ENCODE measurements at regions not wholly inside any gene's neighbourhood (a gene's known extent, or its start where the extent isn't known, plus 50 kb on each side); places are given as distances from the start of the nearest gene placed in this dataset.
"Not testable (repeated sequence)": the region's sequence is repeated elsewhere in the genome, so short reads cannot be mapped to it uniquely, and the experiment has no call there.

DNA sequence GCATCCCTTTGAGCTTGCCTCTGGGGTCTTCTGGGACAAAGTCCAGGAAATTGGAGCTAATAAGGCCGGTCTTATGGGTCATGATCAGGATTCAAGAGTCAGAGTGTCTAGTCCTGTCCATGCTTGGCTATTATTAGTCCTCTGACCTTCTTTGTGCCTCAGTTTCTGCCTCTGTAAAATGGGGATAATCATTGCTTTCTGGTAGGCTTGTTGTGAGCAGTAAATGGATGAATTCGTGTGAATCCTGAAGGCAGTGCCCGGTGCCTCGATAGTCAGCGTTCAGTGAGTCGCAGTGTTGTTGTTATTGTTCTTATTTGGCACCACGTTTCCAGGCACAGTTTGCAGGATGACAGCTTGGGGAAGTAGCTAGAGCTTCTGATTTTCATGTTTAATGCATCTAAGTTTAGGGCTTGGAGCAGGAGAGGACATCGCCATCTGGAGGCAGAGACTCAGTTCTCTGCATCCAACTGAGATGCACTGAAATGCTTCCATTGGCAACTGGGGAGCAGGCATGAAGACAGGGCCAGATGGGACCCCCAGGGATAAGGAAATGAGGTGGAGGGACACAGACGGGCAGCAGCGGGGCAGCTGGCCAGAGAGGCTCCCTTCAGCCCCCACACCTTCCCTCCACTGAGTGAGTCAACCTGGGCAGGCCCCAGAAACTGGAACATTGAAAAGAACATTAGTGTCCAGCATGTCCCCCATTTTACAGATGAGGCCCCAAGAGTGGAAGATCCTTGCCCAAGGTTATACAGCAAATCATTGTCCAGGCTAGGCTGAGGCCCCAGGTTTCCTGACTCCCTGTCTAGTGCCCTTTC, 160.3 kb downstream of the PTPRU start:
- no peak for DNase-seq

DNA sequence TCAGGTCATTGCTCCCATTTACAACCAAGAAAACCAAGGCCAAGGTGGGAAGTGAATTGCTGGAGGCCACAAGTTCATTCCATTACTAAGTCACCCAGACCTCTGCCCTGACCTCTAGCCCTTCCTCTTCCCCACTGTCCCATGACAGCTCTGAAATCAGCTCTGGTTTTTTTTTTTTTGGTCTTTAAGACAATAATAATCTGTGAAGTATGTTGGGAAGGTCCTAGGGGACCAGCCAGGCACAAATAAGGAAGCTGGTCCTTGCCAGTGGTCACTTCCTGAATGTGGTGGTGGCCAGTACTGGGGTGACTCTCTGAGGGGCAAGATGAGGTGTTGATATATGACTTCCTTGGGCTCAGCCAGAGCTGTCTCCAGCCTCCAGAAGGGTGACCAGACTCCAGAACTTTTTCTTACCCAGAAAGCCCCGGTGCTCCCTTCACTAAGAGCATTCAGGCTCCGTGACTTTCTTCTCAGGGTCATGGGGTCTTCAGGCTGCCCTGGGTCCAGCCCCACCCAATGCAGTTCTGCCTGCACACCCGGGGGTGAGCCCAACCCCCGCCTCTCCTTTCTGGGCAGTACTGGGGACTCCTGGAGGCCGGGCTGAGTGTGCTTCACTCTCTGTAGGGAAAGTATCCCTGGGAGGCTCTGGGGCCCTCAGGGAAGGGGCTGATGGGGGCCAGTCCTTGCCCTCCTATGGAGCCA, 159.6 kb downstream of the PTPRU start:
- DNase-seq, result no peak

DNA sequence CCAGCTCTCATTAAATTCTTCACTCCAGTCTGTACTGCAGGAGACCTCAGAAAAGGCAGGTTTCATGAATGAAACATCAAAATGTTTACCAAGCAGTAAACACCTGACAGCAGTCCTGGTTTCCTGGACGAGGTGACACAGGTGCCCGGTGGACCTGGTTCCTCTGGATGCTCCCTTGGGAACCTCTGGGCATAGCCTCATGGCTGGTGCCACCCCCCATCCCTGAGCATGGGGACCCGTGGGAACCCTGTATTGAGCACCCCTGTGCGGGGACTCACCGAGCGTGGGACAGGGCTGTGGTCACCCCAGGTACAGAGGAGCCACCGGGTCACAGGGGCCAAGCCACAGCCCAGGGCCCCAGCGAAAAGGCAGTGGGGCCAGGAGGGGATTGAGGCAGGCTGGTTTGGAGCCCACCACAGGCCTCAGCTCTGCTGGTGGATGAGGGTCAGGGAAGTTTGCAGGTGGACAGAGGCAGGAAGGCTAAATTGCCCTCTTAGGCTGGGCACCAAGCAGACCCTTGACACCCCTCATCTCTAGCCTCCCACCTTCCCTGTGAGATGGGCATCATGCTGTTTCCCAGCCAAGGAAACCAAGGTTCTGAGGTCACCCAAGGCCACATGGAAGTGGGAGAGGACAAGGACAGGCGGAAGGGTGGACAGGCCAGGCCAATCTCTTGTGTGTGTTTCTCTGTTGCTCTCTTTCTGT, 158.4 kb downstream of the PTPRU start:
- DNase-seq, result no peak

DNA sequence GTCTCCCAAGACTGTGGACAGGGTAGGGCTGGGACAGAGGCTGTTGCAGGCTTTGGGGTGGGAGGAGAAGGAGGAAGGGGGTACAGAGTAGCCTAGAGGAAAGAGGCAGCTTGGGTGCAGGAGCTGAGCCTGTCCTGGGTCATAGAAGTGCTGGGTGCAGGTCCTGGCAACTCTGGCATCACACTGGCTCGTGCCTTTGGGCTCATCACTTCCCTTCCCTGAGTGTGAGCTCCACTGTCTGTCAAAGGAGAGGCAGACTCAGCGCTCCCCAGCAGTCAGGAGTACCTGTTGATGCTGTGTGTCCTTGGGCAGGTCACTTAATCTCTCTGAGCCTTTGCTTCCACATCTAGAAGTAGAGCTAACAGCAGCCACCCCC, 157.1 kb downstream of the PTPRU start:
- DNase-seq, result no peak

DNA sequence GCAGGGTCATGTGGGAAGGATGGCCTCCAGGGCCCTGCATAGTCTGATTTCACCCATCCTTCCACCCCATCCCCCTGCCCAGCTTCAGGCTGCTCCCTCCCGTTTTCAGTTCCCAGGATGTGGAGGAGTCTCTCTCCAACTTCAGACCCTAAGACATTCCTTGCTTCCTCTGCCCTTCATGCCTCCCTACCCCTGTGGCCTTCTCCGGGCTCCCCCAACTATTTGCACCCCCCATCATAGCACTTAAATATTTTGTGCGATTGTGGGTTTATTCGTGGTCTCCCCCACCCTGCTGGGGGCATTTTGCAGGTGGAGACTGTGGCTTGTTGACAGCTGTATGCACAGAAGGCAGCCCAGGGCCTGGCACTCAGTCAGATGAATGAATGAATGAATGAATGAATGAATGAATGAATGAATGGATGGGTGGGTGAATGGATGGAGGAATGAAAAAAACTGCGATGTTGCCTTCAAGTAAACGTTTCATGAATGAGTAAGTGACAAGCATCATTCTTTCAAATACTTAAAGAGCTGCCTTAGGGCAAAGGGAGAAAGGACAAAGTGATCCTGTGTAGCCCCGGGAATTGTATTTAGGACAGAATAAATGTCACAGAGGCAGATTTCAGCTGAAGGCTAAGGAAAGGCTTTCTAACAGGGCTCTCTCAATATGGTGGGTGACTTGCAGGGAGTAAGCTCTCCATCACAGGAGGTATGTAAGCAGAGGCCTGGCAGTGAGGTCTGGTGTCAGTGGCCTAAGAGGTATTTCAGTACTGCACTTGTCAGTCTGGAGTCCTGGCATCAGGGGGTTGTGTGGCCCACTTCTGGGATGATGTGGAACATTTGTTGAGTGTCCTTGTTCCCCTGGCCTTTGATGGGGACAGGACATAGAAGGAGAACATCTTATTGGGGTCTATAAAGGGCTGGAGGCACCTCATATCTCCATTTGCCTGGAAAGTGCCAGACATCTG, 156.4 kb downstream of the PTPRU start:
- DNase-seq, result no peak

DNA sequence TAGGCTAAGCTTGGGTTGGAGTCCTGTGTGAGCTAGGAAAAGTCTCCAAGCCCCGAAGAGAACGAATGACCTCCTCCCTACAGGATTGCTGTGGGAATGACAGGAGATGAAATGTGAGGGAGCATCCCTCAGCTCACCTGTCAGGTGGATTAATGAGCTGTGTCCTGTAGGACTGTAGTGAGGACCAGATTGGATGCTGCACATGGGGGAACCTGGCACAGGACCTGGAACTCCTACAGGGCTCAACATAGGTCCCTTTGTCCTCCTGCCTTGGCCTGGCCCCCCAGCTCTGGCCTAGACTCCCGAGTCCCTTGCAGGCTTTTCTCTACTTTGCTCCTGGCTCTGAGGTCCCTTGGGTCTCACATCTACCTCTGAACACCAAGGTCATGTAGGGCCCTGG, 155.7 kb downstream of the PTPRU start:
- DNase-seq, result no peak

DNA sequence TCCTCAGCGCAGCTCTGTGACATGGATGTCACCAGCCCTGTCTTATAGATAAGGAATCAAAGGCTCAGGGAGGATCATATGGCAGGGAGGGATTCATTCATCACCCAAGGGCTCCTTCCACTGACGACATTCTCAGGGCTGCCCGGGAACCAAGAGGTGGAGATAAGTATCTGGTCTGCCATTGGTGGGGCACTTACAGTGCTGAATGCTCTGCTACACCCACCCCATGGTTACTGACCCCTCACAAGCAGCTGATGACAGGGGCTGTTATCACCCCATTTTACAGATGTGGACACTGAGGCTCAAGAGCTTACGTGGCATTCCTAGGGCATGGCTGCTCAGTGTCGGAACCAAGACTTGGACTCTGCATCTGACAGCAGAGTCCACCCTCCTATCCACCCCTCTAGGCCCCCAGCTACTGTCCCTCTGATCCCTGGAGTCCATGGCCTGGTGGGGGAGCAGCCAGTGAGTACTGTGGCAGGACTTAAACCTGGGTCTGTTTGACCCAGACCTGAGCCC, 155.1 kb downstream of the PTPRU start:
- no peak for DNase-seq

DNA sequence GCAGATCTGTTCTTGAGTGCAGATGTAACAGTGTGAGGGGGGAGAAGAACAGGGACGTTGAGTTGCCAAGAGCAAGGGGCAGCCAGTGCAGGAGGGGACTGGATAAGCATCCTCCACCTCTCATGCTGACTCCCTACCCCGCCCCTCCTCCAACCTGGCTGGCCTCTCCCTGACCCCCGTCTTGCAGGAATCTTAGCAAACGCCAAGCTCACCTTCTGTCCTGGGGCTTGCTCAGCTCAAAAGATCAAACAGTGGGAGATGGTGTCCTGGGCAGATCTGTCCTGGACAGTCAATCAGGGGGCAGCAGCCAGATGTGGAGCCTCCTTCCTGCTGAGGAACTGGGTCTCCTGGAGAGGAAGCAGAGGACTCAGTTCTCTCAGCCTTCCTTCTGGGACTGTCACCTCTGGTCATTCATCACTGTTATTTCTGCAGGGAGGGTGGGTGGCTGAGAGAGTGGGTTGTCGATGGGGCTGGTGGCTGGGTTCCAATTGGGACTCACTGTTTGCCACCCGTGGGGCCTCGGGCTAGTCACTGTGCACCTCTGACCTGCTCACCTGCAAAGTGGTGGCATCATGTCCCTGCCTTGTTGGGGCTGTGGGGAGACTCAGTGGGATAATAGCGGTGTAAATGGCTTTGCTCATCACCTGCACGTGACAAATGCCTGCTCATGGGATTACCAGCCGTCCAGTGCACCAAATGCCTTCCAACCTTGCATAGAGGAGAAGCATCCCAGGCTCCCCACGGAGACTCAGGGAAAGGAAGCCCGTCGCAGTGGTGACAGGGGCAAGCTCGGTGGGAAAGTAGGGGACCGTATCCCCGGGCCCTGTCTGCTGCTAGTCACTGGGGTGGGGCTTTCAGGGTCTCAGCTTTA, 154.4 kb downstream of the PTPRU start:
- no peak for DNase-seq

DNA sequence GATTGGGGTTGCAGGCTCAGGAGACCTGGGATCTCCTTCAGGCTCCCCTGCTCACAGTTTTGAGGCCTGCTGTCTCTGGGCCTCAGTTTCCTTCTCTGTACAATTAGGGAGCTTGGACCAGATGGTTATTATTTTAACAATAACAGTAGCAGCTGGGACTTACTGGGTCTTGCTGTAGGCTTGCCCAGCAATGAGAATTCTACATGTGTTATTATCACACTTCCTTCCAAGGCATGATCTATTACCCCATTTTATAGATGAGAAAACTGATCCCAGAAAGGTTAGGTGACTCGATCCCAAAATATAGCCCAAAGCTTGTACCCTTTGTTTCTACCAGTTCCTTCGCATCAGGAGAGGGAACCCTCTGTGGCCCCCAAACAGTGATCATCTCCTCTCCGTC, 153.8 kb downstream of the PTPRU start:
- DNase-seq, result no peak

DNA sequence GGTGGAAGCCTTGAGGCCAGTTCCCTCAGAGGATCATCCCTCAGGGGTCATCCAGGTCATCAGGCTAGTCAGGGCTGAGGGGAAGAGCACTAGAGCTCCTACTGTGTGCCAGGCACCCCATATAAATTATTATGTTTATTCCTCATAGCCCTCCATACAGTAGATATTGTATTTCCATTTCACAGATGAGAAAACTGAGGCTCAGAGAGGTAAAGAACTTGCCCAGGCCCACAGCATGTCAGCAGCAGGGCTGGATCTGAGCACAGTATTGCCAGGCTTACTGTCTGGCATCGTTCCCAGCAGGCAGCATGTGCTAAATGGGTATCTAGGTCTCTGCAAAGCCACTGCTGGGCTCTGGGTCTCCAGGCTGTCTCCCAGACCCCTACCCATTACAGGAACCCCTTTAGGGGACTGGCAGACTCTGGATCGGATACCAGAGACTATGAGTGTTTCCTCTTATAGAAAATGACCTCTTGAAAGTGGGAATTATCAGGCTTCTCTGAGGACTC, 153.3 kb downstream of the PTPRU start:
- DNase-seq, result no peak

DNA sequence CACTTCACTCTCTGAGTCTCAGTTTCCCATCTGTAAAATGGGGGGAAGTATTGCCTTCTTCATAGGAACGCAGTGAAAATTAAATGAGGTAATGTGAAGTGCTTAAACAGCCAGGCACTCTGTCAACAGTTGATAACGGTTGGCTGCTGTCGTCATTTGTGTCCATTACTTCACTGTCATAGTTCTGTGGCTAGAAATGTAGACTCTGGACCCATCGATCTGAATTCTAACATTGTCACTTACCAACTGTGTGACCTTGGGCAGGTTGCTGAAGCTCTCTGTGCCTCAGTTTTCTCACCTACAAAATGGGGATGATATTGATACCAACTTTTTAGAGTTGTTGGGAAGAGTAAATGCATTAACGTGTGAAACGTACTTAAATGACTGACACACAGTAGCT, 152.6 kb downstream of the PTPRU start:
- no peak for DNase-seq

DNA sequence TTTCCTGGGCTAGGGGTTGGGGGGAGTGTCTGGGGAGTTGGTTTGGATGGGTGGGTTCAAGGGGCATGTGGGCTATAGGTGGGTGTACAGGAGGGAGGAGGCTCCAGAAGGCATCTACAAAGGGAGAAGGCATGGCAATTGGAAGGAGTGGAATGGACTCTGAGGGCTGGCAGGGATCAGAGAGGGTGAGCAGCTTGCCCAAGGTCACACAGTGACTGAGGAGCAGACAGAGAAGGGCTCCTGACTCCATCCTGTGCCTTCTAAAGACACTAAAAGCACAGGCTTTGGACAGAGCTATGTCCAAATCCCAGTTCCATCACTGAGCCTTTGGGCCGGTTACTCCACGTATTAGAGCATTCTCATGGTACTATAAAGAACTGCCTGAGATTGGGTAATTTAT, 151.8 kb downstream of the PTPRU start:
- no peak for DNase-seq

DNA sequence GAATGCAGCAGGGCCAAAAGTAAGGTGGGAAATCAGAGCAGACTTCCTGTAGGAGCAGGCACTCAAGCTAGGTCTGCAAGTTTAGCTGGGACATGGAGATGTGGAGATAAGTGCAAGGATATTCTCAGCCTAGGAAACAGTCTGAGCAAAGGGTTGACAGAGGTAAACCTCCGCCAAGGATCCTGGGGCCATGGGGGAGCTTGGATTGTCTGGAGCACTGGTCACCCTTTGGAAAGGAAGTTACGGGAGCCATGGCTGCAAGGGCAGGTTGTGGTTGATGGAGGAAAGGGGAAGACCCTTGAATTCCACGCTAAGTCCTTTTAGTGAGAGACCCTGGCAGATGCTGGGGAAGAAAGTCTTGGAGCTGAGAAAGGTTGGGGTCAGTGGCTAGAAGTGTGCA, 150.9 kb downstream of the PTPRU start:
- DNase-seq, result no peak

DNA sequence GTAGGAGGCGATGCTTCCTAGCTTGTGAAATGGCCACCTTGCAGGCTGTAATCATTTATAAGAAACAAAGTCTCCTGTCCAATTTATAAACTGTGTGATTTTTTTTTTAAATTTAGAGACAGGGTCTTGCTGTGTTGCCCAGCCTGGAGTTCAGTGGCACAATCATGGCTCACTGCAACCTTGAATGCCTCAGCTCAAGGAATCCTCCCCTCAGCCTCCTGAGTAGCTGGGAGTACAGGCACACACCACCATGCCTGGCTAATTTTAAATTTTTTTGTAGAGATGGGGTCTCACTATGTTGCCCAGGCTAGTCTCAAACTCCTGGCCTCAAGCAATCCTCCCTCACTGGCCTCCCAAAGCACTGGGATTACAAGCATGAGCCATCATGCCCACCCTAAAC, 150.1 kb downstream of the PTPRU start:
- not testable (repeated sequence) for DNase-seq

DNA sequence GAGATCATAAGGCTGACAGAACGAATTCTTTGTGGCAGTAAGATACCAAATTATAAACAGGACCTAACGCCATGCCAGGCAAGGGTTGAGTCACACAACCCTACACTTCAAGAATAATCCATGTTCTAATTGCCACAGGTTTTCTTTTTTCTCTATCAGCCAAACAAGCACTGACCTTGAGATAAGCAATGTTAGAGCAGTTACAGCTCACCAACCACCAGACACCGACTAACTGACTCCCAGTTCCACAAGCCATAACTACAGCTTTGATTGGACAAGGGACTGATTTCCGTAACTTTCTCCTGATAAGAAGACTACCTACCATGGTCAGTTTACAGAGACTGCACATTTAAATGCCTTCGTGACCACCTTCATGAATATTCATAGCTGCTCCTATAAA, 149.6 kb downstream of the PTPRU start:
- no peak for DNase-seq

DNA sequence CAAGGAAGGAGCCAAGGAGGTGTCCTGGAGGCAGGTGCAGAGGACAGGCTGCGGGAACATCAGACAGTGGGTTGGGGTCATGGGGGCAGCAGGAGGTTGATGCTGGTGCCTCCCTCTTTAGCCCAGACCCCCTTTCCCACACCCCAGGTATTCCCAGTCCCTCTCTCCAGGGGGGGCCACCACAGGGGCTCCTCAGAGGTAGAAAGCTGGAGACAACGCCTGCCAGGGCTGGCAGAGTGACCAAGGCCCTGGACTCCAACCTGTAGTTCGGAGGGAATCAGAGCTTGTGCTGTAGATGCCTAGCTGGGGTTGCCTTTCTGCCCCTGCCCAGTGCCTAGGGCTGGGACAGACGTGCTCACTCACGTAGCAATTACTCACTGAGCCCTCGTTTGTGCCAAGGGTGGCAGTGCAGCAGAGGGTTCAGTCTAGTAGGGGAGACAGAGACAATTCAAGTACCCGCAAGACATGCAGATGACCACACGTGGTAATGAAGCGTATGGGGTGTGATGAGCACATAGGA, 148.2 kb downstream of the PTPRU start:
- DNase-seq, result no peak

DNA sequence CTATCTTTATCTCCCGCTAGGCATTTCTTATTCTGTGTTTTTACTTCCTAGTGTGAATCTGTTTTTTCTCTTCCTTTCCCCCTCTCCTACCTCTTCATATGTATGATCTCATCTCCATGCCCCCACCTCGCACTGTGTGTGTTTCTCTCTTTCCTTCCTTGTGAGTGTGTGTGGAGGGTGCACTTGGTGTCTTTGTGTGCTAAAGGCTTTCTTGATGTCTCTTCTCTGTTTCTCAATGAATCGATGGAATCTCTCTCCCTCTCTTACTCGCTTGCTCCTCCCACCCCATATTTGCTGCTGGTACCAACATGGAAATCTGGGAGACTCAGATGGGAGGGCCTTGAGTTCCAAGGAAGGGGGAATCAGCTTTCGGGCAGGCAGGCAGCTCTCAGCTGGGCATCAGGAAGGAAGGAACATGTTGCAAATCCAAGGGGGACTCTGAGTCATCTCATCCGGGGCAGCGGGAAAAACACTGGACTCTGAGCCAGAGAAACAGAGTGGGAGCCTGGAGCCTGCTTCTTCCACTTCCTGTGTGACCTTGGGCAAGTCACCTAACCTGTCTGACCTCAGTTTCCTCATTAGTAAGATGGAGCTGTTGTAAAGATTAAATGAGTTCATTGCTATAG, 147.5 kb downstream of the PTPRU start:
- DNase-seq, result no peak

DNA sequence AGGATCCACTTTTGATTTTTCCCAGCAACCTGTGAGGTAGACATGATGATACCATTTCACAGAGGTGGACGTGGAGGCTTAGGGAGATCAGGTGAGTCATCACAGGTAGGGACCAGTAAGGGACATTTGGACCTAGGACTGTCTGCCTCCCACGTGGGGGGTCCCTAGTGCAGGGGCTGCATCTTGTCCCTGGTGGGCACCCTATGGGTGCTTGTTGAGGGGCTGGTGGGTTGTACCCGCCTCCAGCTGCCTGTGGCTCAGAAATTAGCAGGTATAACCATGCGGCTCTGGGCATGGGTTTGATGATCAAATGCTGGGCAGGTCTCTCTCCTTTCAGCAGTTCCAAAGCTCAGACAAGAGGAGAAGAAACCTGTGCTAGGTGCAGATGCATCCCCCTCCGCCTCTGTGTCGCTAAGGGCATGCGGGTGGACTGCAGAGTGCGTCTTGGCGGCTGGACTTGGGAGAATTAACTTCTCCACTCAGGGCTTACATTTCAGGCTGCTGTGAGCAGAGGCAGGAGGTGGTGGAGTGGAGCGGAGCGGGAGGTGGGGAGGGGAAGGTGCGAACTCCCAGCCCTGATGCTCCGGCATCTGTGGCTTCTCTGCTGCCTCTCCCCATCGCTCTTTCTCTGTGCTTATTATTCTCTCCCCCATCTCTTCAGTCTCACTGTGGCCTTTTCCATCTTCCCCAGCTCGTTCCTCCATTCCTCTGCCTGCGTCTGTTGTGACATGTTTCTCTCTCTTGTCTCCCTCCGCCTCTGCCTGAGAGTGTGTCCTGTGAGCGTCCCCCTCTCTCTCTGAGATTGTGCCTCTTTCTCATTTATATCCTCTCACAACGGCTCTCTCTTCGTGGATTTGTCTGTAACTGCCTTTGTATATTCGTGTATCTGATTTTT, 146.8 kb downstream of the PTPRU start:
- DNase-seq, result no peak

DNA sequence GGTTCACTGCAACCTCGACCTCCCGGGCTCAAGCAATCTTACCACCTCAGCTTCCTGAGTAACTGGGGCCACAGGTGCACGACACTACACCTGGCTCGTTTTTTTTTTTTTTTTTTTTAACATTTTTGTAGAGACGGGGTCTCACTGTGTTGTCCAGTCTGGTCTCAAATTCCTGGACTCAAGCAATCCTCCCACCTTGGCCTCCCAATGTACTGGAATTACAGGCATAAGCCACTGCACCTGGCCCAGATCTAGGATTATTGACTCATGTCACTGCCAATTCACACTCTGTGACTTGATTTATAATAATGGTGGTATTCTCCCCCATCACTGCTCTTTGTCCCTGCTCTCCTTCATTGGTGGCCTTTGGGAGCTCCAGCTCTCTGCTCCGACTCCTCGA, 145.1 kb downstream of the PTPRU start:
- no peak for DNase-seq

DNA sequence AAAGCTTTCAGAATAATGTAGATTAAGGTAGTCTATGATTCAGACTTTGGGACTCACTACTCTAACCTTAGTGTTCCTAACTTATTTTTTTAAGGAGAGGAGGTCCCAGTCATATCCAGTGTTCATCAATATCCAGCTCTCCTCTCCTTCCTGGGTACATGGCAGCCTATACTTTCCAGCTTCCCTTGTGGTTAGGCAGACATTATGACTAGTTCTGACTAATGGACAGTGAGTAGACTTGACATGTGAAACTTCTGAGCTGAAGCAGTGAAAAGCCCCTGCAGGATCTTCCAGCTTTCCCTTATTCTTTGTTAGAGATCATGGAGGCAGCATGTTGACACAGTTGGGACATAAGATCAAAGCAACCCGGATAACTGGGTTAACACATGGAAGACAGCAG, 144.2 kb downstream of the PTPRU start:
- DNase-seq, result no peak
